ENCODE measurements at regions not wholly inside any gene's neighbourhood (a gene's known extent, or its start where the extent isn't known, plus 50 kb on each side); places are given as distances from the start of the nearest gene placed in this dataset.

DNA sequence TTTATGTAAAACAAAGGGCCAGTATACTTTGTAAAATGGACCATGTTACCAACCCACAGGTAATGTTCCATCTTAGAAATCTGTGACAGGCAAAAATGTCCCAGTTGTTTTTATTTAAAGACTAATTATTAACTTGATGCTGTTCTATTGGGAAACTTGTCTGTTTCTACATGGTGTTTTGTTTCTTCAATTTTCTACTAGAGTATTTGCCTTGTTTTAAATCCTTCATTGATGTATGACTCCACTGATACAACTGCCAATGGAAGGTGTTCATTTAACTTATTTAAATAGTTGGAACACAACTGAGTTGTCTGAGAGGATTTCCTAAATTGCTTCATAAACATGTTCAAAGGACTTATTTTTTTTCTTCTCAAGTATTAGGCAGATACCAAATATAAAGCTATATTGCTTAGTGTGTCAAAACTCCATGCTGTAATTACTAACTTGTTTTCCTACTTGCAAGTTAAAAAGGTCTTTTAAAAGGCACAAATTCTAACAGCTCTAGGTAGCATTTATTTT, 152.0 kb upstream of the XPO1 start:
- no peak overlapping the region for H3K4me3 ChIP-seq (ENCODE audit: control insufficient read depth, low read depth, low read length)
- TF ChIP-seq, protein P1, sequence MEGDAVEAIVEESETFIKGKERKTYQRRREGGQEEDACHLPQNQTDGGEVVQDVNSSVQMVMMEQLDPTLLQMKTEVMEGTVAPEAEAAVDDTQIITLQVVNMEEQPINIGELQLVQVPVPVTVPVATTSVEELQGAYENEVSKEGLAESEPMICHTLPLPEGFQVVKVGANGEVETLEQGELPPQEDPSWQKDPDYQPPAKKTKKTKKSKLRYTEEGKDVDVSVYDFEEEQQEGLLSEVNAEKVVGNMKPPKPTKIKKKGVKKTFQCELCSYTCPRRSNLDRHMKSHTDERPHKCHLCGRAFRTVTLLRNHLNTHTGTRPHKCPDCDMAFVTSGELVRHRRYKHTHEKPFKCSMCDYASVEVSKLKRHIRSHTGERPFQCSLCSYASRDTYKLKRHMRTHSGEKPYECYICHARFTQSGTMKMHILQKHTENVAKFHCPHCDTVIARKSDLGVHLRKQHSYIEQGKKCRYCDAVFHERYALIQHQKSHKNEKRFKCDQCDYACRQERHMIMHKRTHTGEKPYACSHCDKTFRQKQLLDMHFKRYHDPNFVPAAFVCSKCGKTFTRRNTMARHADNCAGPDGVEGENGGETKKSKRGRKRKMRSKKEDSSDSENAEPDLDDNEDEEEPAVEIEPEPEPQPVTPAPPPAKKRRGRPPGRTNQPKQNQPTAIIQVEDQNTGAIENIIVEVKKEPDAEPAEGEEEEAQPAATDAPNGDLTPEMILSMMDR (conservative IDR thresholded peaks at IDR 0.05; ENCODE audit: control insufficient read depth, insufficient read depth, low read depth, low read length): no peak
- no peak for DNase-seq (ENCODE audit: low read depth)

DNA sequence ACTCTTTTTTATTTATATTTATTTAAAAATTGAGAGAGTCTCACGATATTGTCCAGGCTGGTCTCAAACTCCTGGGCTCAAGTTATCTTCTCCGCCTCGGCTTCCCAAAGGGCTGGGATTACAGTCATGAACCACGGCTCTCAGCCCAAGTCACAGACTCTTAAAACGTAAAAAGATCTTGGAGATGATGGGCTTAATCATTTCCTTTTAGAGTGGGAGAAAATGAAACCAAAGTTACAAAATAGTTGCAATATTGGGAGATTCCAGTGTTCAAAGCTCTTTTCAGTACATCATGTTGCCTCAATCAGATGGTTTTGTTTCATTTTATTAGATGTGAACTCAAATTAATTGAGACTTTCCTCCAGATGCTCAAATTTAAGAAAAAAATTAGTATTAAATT, 151.4 kb upstream of the XPO1 start:
- TF ChIP-seq, protein P1 (conservative IDR thresholded peaks at IDR 0.05; ENCODE audit: control insufficient read depth, insufficient read depth, low read depth, low read length): no peak
- H3K4me3 ChIP-seq (ENCODE audit: control insufficient read depth, low read depth, low read length): peak overlapping the region; percentile 9
- peak; percentile 55 for DNase-seq (ENCODE audit: low read depth)

DNA sequence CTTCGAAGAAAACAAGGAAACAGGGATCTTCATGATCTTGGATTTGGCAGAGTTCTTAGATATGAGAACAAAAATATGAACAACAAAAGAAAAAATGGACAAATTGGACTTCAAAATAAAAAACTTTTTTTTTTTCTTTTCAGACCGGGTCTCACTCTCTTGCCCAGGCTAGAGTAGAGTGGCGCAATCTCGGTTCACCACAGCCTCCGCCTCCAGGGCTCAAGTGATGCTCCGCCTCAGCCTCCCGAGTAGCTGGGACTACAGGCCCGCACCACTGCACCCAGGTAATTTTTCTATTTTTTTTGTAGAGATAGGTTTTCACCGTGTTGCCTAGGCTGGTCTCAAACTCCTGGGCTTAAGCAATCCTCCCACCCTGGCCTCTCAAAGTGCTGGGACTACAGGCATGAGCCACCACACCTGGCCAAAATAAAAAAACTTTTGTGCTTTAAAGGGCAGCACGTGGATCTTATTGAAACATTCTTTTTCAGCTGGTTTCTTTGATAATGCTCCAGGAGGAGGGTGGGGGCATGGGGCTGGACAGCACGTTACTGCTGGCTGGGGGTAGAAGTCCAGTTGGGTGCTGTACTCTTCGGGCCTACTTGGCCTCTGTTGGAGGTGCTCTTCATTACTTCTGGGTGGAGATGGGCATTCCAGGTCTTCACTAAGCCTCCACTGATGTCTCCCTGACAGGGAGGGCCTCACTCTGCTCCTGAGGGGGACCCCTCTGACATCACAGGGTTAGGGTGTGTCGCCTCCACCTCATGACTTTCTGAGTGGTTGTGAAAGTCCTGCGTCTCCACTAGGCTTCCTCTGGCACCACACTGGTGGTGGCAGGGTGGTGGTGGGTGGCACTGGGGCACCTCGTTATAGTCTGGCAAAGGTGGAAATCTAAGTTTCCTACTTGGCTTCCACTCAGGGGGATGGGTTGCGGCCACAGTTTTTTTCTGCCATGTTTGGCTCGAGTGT, 150.5 kb upstream of the XPO1 start:
- H3K4me3 ChIP-seq (ENCODE audit: control insufficient read depth, low read depth, low read length): no peak overlapping the region
- TF ChIP-seq, protein P1 (conservative IDR thresholded peaks at IDR 0.05; ENCODE audit: control insufficient read depth, insufficient read depth, low read depth, low read length): no peak
- no peak for DNase-seq (ENCODE audit: low read depth)

DNA sequence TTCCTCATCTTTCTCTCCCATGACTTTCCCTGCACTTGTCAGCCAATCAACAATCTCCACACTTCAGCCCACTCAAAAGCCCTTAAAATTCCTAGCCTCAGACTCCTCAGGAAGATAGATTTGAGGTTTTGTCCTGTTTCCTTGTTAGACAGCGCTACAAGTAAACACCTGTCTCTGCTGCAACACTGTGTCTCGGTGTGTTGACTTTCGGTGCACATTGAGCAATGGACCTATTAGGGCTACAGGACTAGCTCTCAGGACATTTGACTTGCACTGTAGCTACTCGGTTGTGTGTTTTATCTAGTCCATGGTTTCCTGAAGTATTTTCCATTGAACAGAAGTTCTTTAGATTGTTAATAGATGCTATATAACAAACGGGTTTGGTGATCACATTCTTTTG, 140.9 kb upstream of the XPO1 start:
- TF ChIP-seq, protein P1 (conservative IDR thresholded peaks at IDR 0.05; ENCODE audit: control insufficient read depth, insufficient read depth, low read depth, low read length): no peak
- no peak for DNase-seq (ENCODE audit: low read depth)
- H3K4me3 ChIP-seq (ENCODE audit: control insufficient read depth, low read depth, low read length): no peak overlapping the region

DNA sequence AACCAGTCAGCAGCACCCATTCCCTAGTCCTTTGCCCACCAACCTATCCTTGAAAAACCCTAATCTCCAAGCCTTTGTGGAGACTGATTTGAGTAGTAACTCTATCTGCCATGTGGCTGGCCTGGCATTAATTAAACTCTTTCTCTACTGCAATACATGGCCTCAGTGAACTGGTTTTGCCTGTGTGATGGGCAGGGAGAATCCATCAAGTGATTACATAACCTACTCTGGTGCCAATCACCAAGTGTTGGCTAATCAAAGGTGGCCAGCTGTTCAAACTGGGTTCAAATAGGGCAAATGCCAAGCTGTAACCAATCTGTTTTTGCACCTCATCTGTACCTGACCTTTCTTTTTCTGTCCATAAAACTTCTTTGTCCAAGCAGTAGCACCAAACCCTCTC, 139.8 kb upstream of the XPO1 start:
- TF ChIP-seq, protein P1 (conservative IDR thresholded peaks at IDR 0.05; ENCODE audit: control insufficient read depth, insufficient read depth, low read depth, low read length): no peak
- DNase-seq (ENCODE audit: low read depth): no peak
- H3K4me3 ChIP-seq (ENCODE audit: control insufficient read depth, low read depth, low read length): no peak overlapping the region

DNA sequence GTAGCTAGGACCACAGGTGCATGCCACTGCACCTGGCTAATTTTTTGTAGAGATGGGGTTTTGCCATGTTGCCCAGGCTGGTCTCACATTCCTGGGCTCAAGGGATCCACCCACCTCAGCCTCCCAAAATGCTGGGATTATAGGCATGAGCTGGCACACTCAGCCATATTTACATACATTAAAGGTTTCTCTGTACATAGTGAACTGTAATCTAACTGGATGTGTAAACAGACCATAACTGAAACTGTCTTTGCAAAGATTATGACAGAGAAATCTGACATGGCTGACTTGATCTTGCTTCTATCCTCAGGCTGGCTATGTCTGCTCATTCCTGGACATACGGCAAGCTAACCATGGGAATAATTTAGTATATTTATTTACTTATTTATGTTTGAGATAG, 139.2 kb upstream of the XPO1 start:
- no peak for DNase-seq (ENCODE audit: low read depth)
- TF ChIP-seq, protein P1 (conservative IDR thresholded peaks at IDR 0.05; ENCODE audit: control insufficient read depth, insufficient read depth, low read depth, low read length): no peak
- H3K4me3 ChIP-seq (ENCODE audit: control insufficient read depth, low read depth, low read length): no peak overlapping the region

All from fibroblast of mammary gland (primary cell).